ENCODE measurements at regions not wholly inside any gene's neighbourhood (a gene's known extent, or its start where the extent isn't known, plus 50 kb on each side); places are given as distances from the start of the nearest gene placed in this dataset.

- TF ChIP-seq POLR2A (IDR thresholded peaks at IDR 0.05) (no peak), CTCF (IDR thresholded peaks at IDR 0.05 in 4 of 5, conservative IDR thresholded peaks at IDR 0.05 in 1 of 5) (no peak)
Measured at GRCh38 chr3:59611649-59612443, 562.0 kb upstream of the CFAP20DC start.

Measured in gastrocnemius medialis (tissue), 4 donors.